CD4-positive, CD25-positive, alpha-beta regulatory T cell (primary cell): ENCODE measurements at regions not wholly inside any gene's neighbourhood (a gene's known extent, or its start where the extent isn't known, plus 50 kb on each side); places are given as distances from the start of the nearest gene placed in this dataset.

ENCODE experiments used
- ATAC-seq, 2 donors: fragments of 150-1000 bp; cut with Tn5 transposase; one replicate each; pipeline ENCODE4 v1.10.0; 2021; ENCODE audit warnings: low read depth in 2 of 2, moderate number of reproducible peaks in 2 of 2, moderate library complexity in 1 of 2
- DNase-seq, 3 donors: peaks; one replicate each; pipeline versions ENCODE4 v3.0.0 to v3.0.0-alpha.2; 2012 to 2022; ENCODE audit warnings: mixed read lengths in 1 of 3
- H3K27ac ChIP-seq: one replicate; pipeline ENCODE4 v1.7.0; 2013; ENCODE audit warnings: mild to moderate bottlenecking, low read length; ENCODE audit not compliant: insufficient read depth, poor library complexity, severe bottlenecking
- H3K27me3 ChIP-seq: one replicate; pipeline ENCODE4 v1.7.0; 2013; ENCODE audit warnings: low read length; ENCODE audit not compliant: control insufficient read depth, insufficient read depth
- H3K36me3 ChIP-seq: one replicate; pipeline ENCODE4 v1.7.0; 2013; ENCODE audit warnings: mild to moderate bottlenecking, low read length, moderate library complexity; ENCODE audit not compliant: control insufficient read depth, insufficient read depth
- H3K4me1 ChIP-seq: 2 replicates; pipeline ENCODE4 v1.7.0; 2013; ENCODE audit warnings: mild to moderate bottlenecking, low read length; ENCODE audit not compliant: insufficient read depth, control insufficient read depth, poor library complexity, severe bottlenecking
- H3K4me3 ChIP-seq: one replicate; pipeline ENCODE4 v1.7.0; 2013; ENCODE audit warnings: low read depth, mild to moderate bottlenecking, low read length, moderate library complexity
- H3K9me3 ChIP-seq, 2 experiments: 1 replicate in 1 of 2; 2 replicates in 1 of 2; pipeline ENCODE4 v1.7.0; 2013; ENCODE audit warnings: low read length in 2 of 2, mild to moderate bottlenecking in 1 of 2, moderate library complexity in 1 of 2; ENCODE audit not compliant: control insufficient read depth in 2 of 2
- H3K27ac Mint-ChIP-seq, 3 donors: one replicate each; pipeline ENCODE4 v1.8.0; 2020 to 2022; ENCODE audit warnings: mild to moderate bottlenecking in 3 of 3, mixed read lengths in 3 of 3, moderate library complexity in 2 of 3
- H3K27me3 Mint-ChIP-seq: one replicate; pipeline ENCODE4 v1.8.0; 2022; ENCODE audit warnings: mild to moderate bottlenecking, mixed read lengths
- H3K36me3 Mint-ChIP-seq: one replicate; pipeline ENCODE4 v1.8.0; 2020; ENCODE audit warnings: mixed read lengths
- H3K4me1 Mint-ChIP-seq, 4 donors: one replicate each; pipeline ENCODE4 v1.8.0; 2020 to 2022; ENCODE audit warnings: mixed read lengths in 4 of 4, mild to moderate bottlenecking in 1 of 4
- H3K4me3 Mint-ChIP-seq, 4 donors: one replicate each; pipeline ENCODE4 v1.8.0; 2020 to 2022; ENCODE audit warnings: mild to moderate bottlenecking in 4 of 4, mixed read lengths in 4 of 4, moderate library complexity in 3 of 4
- H3K9me3 Mint-ChIP-seq, 7 donors: one replicate each; pipeline ENCODE4 v1.8.0; 2020 to 2022; ENCODE audit warnings: mixed read lengths in 7 of 7, mild to moderate bottlenecking in 3 of 7, moderate library complexity in 2 of 7

DNA sequence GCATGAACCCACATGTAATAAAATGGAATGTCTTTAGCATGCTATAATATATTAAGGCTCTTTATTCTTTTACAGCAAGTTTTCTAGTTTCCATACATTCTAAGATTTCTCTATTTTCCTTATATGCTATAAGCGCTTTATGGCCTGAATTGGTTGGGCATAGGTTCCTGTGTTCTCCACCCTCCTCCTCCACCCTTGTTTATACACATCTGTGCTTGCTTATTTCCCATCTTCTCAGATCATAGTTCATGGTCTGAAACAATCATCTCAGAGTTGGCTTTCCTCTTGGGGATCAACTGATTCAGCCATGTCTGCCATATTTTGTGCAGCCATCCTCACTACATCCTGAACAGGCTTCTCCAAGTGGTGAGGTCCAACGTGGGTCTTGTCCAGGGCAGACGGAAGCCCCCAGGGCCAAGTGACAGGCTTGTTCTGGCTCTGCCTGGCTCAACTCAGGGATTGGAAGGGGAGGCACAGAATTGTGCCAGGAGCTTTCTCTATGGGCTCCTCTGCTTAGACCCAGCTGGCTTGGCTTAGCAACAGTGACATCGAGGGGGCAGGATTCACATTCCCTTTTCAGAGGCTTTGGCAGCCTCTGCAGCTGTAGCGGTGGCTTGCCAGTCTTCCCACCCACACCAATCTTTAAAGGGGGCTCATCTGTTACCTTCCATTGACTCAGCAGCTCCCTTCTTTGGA is 327.3 kb downstream of the PTEN start:
- no peaks in the 10 kb centered on the region for H3K27me3 Mint-ChIP-seq
- no peak overlapping the region for H3K27ac ChIP-seq
- H3K4me1 Mint-ChIP-seq = peaks cover 18 to 24% (median 19%) of the 10 kb centered on the region in 4 donors
- no peaks in the 10 kb centered on the region for H3K36me3 ChIP-seq
- peaks cover 0 to 4% (median 0%) of the 10 kb centered on the region in 7 donors for H3K9me3 Mint-ChIP-seq
- H3K4me3 ChIP-seq = no peak overlapping the region
- H3K36me3 Mint-ChIP-seq = no peaks in the 10 kb centered on the region
- ATAC-seq (no peak), DNase-seq (no peak)
- no peak overlapping the region for H3K27ac Mint-ChIP-seq
- H3K9me3 ChIP-seq = no peaks in the 10 kb centered on the region
- no peaks in the 10 kb centered on the region for H3K27me3 ChIP-seq
- H3K4me1 ChIP-seq = peaks cover 19% of the 10 kb centered on the region
- no peak overlapping the region for H3K4me3 Mint-ChIP-seq

DNA sequence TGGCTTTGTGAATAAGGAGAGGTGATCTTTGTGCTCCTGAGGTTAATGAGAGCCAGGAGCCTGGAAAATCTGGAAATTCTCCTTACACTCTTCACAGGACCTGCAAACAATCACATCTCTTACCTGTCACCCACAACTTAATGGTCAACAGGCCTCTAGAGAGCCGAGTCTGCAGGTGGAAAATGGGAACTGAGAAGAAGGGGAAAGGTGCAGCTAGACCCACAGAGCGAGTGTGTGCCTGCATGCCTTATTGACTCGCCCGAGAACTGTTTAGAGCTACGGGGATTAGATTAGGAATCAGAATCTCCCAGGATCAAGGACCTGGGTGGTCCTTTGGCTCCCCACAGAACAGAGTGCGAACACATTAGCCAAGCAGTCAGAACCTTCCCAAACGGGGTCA is 329.6 kb downstream of the PTEN start:
- no peaks in the 10 kb centered on the region for H3K36me3 ChIP-seq
- no peaks in the 10 kb centered on the region for H3K27me3 Mint-ChIP-seq
- H3K9me3 Mint-ChIP-seq = peaks cover 0 to 5% (median 0%) of the 10 kb centered on the region in 7 donors
- no peak overlapping the region for H3K4me3 ChIP-seq
- ATAC-seq = no peak
- H3K4me1 ChIP-seq = peaks cover 19% of the 10 kb centered on the region
- H3K27ac Mint-ChIP-seq = peak overlapping the region; percentile 11 to 60 (median 22)
- DNase-seq = no peak
- no peak overlapping the region for H3K4me3 Mint-ChIP-seq
- H3K27me3 ChIP-seq = no peaks in the 10 kb centered on the region
- H3K36me3 Mint-ChIP-seq = no peaks in the 10 kb centered on the region
- no peaks in the 10 kb centered on the region for H3K9me3 ChIP-seq
- no peak overlapping the region for H3K27ac ChIP-seq
- H3K4me1 Mint-ChIP-seq = peaks cover 14 to 24% (median 20%) of the 10 kb centered on the region in 4 donors

DNA sequence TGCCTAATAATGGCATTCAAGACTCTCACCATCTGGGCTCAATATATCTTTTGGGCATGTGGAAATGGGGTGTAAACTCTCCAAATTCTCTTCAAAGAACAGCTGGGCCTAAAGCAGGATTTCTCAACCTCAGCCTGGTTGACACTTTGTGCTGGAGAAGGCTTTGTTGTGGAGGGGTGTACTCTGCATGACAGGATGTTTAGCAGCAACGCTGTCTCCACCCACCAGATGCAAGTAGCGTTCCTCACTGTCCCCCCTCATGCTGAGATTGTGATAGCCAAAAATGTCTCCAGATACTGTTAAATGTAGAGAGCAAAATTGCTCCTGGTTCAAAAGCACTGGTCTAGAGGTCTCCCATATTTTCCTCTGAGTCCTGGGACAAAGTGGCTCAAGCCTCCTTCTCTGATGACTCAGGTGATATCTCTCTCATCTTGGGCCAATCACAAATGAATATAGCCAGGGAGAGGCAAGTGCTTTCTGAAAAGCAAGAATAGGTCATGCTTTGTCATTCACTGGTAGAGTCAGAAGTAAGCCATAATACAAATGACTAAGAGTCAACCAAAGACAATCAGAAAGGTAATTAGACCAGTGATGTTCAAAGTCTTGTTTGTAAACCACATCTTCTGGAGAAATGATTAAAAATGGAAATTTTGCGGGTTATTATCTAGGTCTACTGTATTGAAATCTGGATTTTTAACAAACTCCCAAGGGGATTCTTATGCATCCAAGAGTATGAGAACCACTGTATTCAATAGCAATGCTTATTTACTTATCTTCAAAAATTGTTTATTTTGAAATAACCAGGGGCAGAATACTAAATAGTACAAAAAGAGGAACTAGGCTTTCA is 330.8 kb downstream of the PTEN start:
- Histone ChIP-seq H3K4me3 (peak overlapping the region; percentile 28), H3K27ac (no peak overlapping the region), H3K36me3 (no peaks in the 10 kb centered on the region), H3K4me1 (peaks cover 19% of the 10 kb centered on the region), H3K9me3 (no peaks in the 10 kb centered on the region), H3K27me3 (no peaks in the 10 kb centered on the region)
- Mint-ChIP-seq H3K4me1 (peaks cover 14 to 24% (median 20%) of the 10 kb centered on the region in 4 donors), H3K4me3 (peak overlapping the region in 2 of 4 donors; percentile 21 to 50), H3K36me3 (no peaks in the 10 kb centered on the region), H3K27ac (peak overlapping the region in 2 of 3 donors; percentile 59 to 60), H3K27me3 (no peaks in the 10 kb centered on the region), H3K9me3 (peaks cover 0 to 5% (median 0%) of the 10 kb centered on the region in 7 donors)
- peak in 2 of 3 donors; percentile 48 to 54 for DNase-seq
- peak; percentile 78 to 81 for ATAC-seq

DNA sequence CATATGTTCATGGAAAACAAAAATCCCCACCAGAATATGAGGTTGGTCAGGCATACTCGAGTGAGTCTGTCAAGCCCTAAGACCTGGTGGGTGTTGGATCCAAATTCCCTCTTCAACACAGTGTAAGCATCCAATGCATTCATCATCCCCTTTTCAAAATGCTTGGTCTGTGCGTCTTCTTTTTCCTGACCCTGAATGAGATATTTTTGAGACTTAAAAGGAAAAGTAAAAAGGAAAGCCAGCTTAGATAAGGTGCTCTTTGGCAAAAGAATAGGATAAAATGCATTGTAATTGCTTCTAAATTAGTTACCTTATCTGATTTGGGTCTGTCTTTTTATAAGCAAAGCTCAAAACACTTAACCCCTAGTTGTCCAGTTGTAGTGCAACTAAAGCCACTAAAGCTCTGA is 331.5 kb downstream of the PTEN start:
- H3K4me1 ChIP-seq = peaks cover 19% of the 10 kb centered on the region
- H3K4me1 Mint-ChIP-seq = peaks cover 14 to 24% (median 20%) of the 10 kb centered on the region in 4 donors
- no peaks in the 10 kb centered on the region for H3K9me3 ChIP-seq
- no peak overlapping the region for H3K4me3 Mint-ChIP-seq
- no peaks in the 10 kb centered on the region for H3K36me3 ChIP-seq
- H3K27ac Mint-ChIP-seq = no peak overlapping the region
- peaks cover 0 to 5% (median 0%) of the 10 kb centered on the region in 7 donors for H3K9me3 Mint-ChIP-seq
- no peaks in the 10 kb centered on the region for H3K27me3 Mint-ChIP-seq
- no peaks in the 10 kb centered on the region for H3K27me3 ChIP-seq
- no peaks in the 10 kb centered on the region for H3K36me3 Mint-ChIP-seq
- DNase-seq (no peak), ATAC-seq (no peak)
- H3K4me3 ChIP-seq = no peak overlapping the region
- no peak overlapping the region for H3K27ac ChIP-seq

DNA sequence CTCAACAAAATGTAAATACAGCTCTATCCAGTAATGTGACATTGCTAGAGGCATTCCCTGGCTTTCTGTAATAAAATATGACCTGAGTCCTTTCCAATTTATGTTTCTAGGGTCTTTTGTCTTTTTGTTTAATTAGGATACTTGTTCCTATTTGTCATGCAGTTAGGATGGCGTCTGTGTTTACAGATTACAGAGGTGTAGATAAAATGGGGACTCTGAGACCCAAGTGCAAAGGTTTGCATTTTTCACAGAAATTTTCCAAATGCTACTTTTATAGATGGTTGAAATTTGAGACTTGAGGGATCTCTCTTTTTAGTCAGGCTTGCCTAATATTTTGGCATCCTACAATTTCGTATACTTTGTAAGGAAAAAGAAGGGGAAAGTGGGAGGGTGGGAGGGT is 332.4 kb downstream of the PTEN start:
- H3K27ac Mint-ChIP-seq = no peak overlapping the region
- DNase-seq = no peak
- H3K4me3 Mint-ChIP-seq = no peak overlapping the region
- ATAC-seq = no peak
- peaks cover 14 to 24% (median 20%) of the 10 kb centered on the region in 4 donors for H3K4me1 Mint-ChIP-seq
- peaks cover 0 to 5% (median 0%) of the 10 kb centered on the region in 7 donors for H3K9me3 Mint-ChIP-seq
- peaks cover 19% of the 10 kb centered on the region for H3K4me1 ChIP-seq
- H3K36me3 ChIP-seq = no peaks in the 10 kb centered on the region
- H3K9me3 ChIP-seq = no peaks in the 10 kb centered on the region
- H3K27ac ChIP-seq = no peak overlapping the region
- no peaks in the 10 kb centered on the region for H3K27me3 Mint-ChIP-seq
- no peaks in the 10 kb centered on the region for H3K36me3 Mint-ChIP-seq
- H3K4me3 ChIP-seq = no peak overlapping the region
- H3K27me3 ChIP-seq = no peaks in the 10 kb centered on the region

DNA sequence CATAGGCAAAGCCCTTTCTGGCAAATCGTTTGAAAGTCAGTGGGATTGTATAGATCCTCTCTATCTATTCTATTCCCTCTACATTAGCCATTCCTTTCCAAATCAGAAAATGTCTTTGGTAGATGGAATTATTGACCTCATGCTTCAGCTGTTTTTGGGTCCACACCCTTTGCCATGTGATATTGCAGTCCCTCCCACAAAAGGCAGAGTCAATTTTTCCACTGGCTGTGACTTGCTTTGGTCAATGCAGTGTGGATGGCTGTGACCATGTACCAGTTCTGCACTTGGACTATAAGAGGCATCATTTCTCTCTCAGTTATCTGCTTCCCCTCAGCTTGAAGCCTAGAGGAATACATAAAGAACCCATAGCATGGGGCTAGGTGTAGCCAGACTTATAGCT is 332.9 kb downstream of the PTEN start:
- Mint-ChIP-seq H3K9me3 (peaks cover 0 to 5% (median 0%) of the 10 kb centered on the region in 7 donors), H3K4me1 (peaks cover 14 to 24% (median 20%) of the 10 kb centered on the region in 4 donors), H3K27ac (no peak overlapping the region), H3K27me3 (no peaks in the 10 kb centered on the region), H3K36me3 (no peaks in the 10 kb centered on the region), H3K4me3 (no peak overlapping the region)
- ATAC-seq = no peak
- DNase-seq = no peak
- no peaks in the 10 kb centered on the region for H3K27me3 ChIP-seq
- H3K4me1 ChIP-seq = peaks cover 19% of the 10 kb centered on the region
- no peaks in the 10 kb centered on the region for H3K36me3 ChIP-seq
- H3K9me3 ChIP-seq = no peaks in the 10 kb centered on the region
- no peak overlapping the region for H3K4me3 ChIP-seq
- H3K27ac ChIP-seq = no peak overlapping the region

DNA sequence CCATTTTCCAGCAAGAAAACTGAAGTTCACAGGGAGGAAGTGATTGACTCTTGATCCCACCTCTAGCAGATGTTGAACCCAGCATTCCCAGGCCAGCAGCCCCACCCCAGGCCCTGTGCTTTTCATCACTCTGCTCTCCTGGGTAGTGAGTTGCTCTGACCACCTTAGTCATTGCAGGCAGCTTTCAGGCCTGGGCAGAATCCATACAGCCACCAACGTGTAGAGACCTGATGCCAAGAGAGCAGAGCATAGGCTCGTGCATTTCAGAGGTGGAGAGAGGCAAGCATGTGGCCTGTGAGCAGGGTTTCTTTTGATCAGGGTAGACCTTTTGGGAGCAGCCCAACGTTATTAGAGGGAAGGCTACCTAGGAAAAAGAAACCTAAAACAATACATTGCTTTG is 334.6 kb downstream of the PTEN start:
- no peaks in the 10 kb centered on the region for H3K9me3 ChIP-seq
- no peak for ATAC-seq
- peaks cover 19% of the 10 kb centered on the region for H3K4me1 ChIP-seq
- no peak overlapping the region for H3K4me3 ChIP-seq
- H3K9me3 Mint-ChIP-seq = peaks cover 0 to 5% (median 0%) of the 10 kb centered on the region in 7 donors
- no peaks in the 10 kb centered on the region for H3K27me3 Mint-ChIP-seq
- no peaks in the 10 kb centered on the region for H3K36me3 Mint-ChIP-seq
- DNase-seq = no peak
- no peaks in the 10 kb centered on the region for H3K27me3 ChIP-seq
- peaks cover 14 to 24% (median 19%) of the 10 kb centered on the region in 4 donors for H3K4me1 Mint-ChIP-seq
- no peak overlapping the region for H3K27ac ChIP-seq
- no peak overlapping the region for H3K4me3 Mint-ChIP-seq
- no peaks in the 10 kb centered on the region for H3K36me3 ChIP-seq
- no peak overlapping the region for H3K27ac Mint-ChIP-seq
